HepG2 (cell line): ENCODE measurements at regions not wholly inside any gene's neighbourhood (a gene's known extent, or its start where the extent isn't known, plus 50 kb on each side); places are given as distances from the start of the nearest gene placed in this dataset.

ENCODE experiments used
- ATAC-seq: fragments of 200-7000 bp; cut with Tn5 transposase; 3 replicates; pipeline ENCODE4 v1.9.1; 2020; ENCODE audit warnings: mild to moderate bottlenecking, moderate library complexity
- BruUV-seq: library from RNA; stranded (reverse); fragments of 400-500 nt; replicated peaks from 2 replicates; lab custom pipeline; 2021; lab: Mats Ljungman, UMichigan
- CTCF ChIA-PET: fragments of 300-600 bp; formaldehyde crosslinking; extraction: SDS; loops from one replicate; lab custom pipeline; 2021; ENCODE audit warnings: low total read pairs, inconsistent platforms, low intra/inter-chr PET ratio; lab: Yijun Ruan, JAX
- POLR2A ChIA-PET: fragments of 350-600 bp; sonication (Branson Sonifier 250); formaldehyde crosslinking; loops from one replicate; lab custom pipeline; 2020; ENCODE audit warnings: antibody characterized with exemption, inconsistent platforms; lab: Yijun Ruan, JAX
- DNase-seq: peaks from one replicate; pipeline ENCODE4 v3.0.0-alpha.2; 2015; ENCODE audit warnings: low spot score
- FAIRE-seq: peaks from 3 replicates; lab custom pipeline; 2011; peaks lifted over from hg19 to GRCh38; lab: Jason Lieb, UNC
- H2AFZ ChIP-seq: one replicate; pipeline ENCODE4 v1.6.1; 2011; ENCODE audit warnings: low read length, inconsistent platforms
- H3K27ac ChIP-seq: fragments of 300-600 bp; 3 replicates; pipeline ENCODE4 v1.8.0; 2011; ENCODE audit warnings: mixed run types, mild to moderate bottlenecking, mixed read lengths, low read length, inconsistent platforms; ENCODE audit not compliant: insufficient read depth; ENCODE audit errors: extremely low read length
- H3K27me3 ChIP-seq, 2 experiments: fragments of 200-600 bp in 1 of 2; 2 replicates in 1 of 2; 3 replicates in 1 of 2; pipeline versions ENCODE4 v1.6.0 to v1.8.0; 2011; ENCODE audit warnings: low read length in 2 of 2, mild to moderate bottlenecking in 2 of 2, moderate library complexity in 2 of 2, inconsistent platforms in 1 of 2; ENCODE audit not compliant: insufficient read depth in 2 of 2, control insufficient read depth in 1 of 2
- H3K36me3 ChIP-seq, 2 experiments: fragments of 200-600 bp in 1 of 2; replicated peaks in 1 of 2; 2 replicates in 1 of 2; 3 replicates in 1 of 2; pipeline versions ENCODE4 v1.5.1 to v1.8.0; 2011; ENCODE audit warnings: low read length in 2 of 2, inconsistent platforms in 1 of 2; ENCODE audit not compliant: insufficient read depth in 2 of 2, control insufficient read depth in 1 of 2
- H3K4me1 ChIP-seq: 2 replicates; pipeline ENCODE4 v1.5.1; 2012; ENCODE audit warnings: low read length, inconsistent platforms; ENCODE audit not compliant: insufficient read depth
- H3K4me2 ChIP-seq: 2 replicates; pipeline ENCODE4 v1.6.0; 2011; ENCODE audit warnings: low read depth, low read length, inconsistent platforms
- H3K4me3 ChIP-seq, 3 experiments: fragments of 200-600 bp in 1 of 3; sonication (generic), shearing (Covaris generic) in 1 of 3; replicated peaks in 1 of 3; 2 replicates each; pipeline ENCODE4 v1.5.1; 2011 to 2016; ENCODE audit warnings: low read length in 3 of 3, inconsistent platforms in 2 of 3, low read depth in 2 of 3, mild to moderate bottlenecking in 2 of 3, control low read depth in 1 of 3, mixed read lengths in 1 of 3; ENCODE audit not compliant: insufficient read depth in 1 of 3
- H3K79me2 ChIP-seq: one replicate; pipeline ENCODE4 v1.6.1; 2011; ENCODE audit warnings: low read length, inconsistent platforms; ENCODE audit not compliant: insufficient read depth
- H3K9ac ChIP-seq: 2 replicates; pipeline ENCODE4 v1.6.0; 2011; ENCODE audit warnings: mild to moderate bottlenecking, low read depth, low read length, inconsistent platforms; ENCODE audit not compliant: insufficient read depth
- H3K9me3 ChIP-seq: 2 replicates; pipeline ENCODE4 v1.5.1; 2012; ENCODE audit warnings: mild to moderate bottlenecking, low read length
- H4K20me1 ChIP-seq: 2 replicates; pipeline ENCODE4 v1.6.0; 2011; ENCODE audit warnings: inconsistent platforms, mild to moderate bottlenecking, low read length, moderate library complexity; ENCODE audit not compliant: insufficient read depth
- MED8 ChIP-seq: sonication (generic); formaldehyde crosslinking; IDR thresholded peaks from 2 replicates; pipeline ENCODE4 v1.8.1; 2023; ENCODE audit warnings: mild to moderate bottlenecking, missing genetic modification reagents; ENCODE audit not compliant: insufficient replicate concordance
- RXRA ChIP-seq: sonication (generic); formaldehyde crosslinking; IDR thresholded peaks from 2 replicates; pipeline ENCODE4 v1.5.1; 2020; ENCODE audit warnings: missing genetic modification reagents
- ZNF567 ChIP-seq: sonication (generic); formaldehyde crosslinking; IDR thresholded peaks from 2 replicates; pipeline ENCODE4 v1.8.1; 2023; ENCODE audit warnings: mild to moderate bottlenecking, missing genetic modification reagents, borderline replicate concordance
- WGBS: methylation state at CpG from one replicate; pipeline ENCODE4 v1.1.6; 2017; ENCODE audit warnings: low lambda C conversion rate; 5-methylcytosine and 5-hydroxymethylcytosine counted together
- in situ Hi-C: cut with HindIII; loops from 2 replicates; pipeline ENCODE4 v1.10.0; 2017; ENCODE audit warnings: low pct_unique_long_range_greater_than_20kb; ENCODE audit not compliant: extremely low pct_ligation_motif_present
- intact Hi-C: fragments of 100-400 bp; cut with micrococcal nuclease; formaldehyde crosslinking; loops from one replicate; pipeline ENCODE4 v1.10.0; 2022; ENCODE audit not compliant: unreplicated experiment
- TF ChIP-seq, protein P1 (sequence below): sonication (generic); formaldehyde crosslinking; IDR thresholded peaks from 2 replicates; pipeline ENCODE4 v1.8.1; 2023; ENCODE audit warnings: missing genetic modification reagents, mild to moderate bottlenecking, borderline replicate concordance

DNA sequence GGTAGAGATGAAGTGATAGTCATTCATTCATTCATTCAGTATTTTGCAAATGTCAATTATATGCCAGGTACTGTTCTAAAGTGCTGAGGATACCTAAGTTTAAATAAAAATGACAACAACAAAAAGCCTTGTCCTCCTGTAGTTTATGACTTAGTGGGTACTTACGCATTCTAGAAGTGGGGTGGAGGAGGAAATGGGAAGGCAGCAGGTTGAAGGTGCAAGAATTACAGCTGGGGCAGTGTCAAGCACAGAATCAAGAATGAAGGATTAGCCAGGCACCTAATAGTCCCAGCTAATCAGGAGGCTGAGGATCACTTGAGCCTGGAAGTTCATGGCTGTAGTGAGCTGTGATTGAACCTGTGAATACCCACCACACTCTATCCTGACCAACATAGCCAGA, 90.7 kb upstream of the STARD13 start:
- BruUV-seq = no TSS peak
- no peaks in the 10 kb centered on the region for H4K20me1 ChIP-seq
- TF ChIP-seq, protein P1, sequence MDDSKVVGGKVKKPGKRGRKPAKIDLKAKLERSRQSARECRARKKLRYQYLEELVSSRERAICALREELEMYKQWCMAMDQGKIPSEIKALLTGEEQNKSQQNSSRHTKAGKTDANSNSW (CRISPR knock-in tag) = no peak
- TF ChIP-seq RXRA = no peak
- no peak for TF ChIP-seq MED8
- TF ChIP-seq, all 625 proteins: peak for 0
- intact Hi-C loops = no loop called here
- Histone ChIP-seq H3K9me3 (no peaks in the 10 kb centered on the region), H2AFZ (no peak overlapping the region), H3K36me3 (no peaks in the 10 kb centered on the region), H3K4me1 (peaks cover 22% of the 10 kb centered on the region), H3K4me2 (no peak overlapping the region), H3K4me3 (no peak overlapping the region), H3K27me3 (no peaks in the 10 kb centered on the region), H3K79me2 (no peaks in the 10 kb centered on the region), H3K9ac (no peak overlapping the region), H3K27ac (no peak overlapping the region)
- ATAC-seq (no peak), DNase-seq (no peak), FAIRE-seq (no peak)
- WGBS = 100% methylated on average over 1 of the region's 1 CpG
- in situ Hi-C loops = no loop called here
- POLR2A ChIA-PET = no interaction called here
- CTCF ChIA-PET = no interaction called here

DNA sequence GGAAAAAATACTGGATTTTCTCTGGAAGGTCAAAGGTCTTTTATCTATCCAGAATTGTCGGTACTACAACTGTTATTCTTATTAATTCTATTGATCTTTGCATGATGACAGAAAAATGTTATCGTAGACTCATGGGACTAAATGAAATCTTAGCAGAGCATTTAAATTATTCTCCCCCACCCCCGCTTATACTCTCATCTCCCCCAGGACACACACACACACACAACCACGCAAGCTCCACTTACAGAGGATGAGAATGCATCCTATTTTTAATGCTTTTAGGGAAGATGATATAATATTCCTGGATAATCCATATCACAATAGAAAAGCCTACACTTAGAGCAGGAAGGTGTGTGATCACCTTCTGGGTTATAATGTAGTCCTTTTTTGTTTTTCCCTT, 91.9 kb upstream of the STARD13 start:
- BruUV-seq = no TSS peak
- Histone ChIP-seq H3K4me2 (no peak overlapping the region), H2AFZ (no peak overlapping the region), H3K79me2 (no peaks in the 10 kb centered on the region), H3K9ac (no peak overlapping the region), H3K4me1 (peaks cover 22% of the 10 kb centered on the region), H3K36me3 (no peaks in the 10 kb centered on the region), H3K27ac (no peak overlapping the region), H3K9me3 (no peaks in the 10 kb centered on the region), H4K20me1 (no peaks in the 10 kb centered on the region), H3K4me3 (no peak overlapping the region), H3K27me3 (no peaks in the 10 kb centered on the region)
- WGBS = over 99% methylated on average over 4 of the region's 4 CpGs
- TF ChIP-seq ZNF567 (CRISPR knock-in tag) = no peak
- FAIRE-seq (no peak), ATAC-seq (no peak), DNase-seq (no peak)
- ChIA-PET POLR2A (no interaction called here), CTCF (no interaction called here)
- intact Hi-C loops (no loop called here), in situ Hi-C loops (no loop called here)
